Stimulated activated CD4-positive, alpha-beta T cell treated with anti-CD3 and anti-CD28 coated beads, TNF-alpha, amount 100 ng/mL, for 4 hours (primary cell): ENCODE measurements at regions not wholly inside any gene's neighbourhood (a gene's known extent, or its start where the extent isn't known, plus 50 kb on each side); places are given as distances from the start of the nearest gene placed in this dataset.
"Not testable (repeated sequence)": the region's sequence is repeated elsewhere in the genome, so short reads cannot be mapped to it uniquely, and the experiment has no call there.

Experiments used
- DNase-seq, 3 experiments: peaks; one replicate each; pipeline ENCODE4 v3.0.0-alpha.2; 2020; ENCODE audit warnings: low read depth in 3 of 3

DNA sequence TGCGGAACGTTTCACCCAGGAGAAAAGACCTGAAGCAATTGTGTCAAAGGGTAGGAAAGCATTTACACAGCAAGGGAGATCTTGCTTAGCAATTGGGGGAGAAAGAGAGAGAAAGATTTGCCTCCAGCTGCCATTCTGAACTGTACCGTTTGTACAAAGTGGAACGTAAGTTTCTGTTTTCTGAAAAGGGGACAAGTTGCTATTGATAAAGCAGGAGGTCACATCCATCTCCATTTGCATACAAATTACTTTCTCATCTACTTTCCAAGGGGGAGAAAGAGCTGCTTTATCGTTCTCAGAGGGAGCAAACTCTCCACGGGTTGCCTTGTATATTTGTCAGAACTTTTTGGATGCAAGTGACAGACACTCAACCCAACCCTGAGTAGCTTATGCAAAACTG, 92.0 kb upstream of the CARD11 start:
- DNase-seq = no peak

DNA sequence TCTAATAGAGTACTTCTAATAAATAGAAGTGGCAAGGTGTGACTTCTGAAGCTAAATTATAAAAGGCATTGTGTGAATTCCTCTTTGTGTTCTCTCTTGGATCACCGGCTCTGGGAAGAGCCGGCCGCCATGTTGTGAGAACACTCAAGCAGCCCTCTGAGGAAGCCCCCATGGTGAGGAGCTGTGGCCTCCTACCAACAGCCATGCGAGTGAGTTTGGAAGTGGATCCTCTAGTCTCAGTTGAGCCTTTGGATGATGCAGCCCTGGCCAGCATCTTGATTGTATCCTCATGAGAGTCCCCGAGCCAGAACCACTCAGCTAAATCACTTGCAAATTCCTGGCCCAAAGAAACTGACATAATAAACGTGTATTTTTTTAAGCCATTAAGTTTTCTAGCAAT, 94.5 kb upstream of the CARD11 start:
- DNase-seq = no peak

DNA sequence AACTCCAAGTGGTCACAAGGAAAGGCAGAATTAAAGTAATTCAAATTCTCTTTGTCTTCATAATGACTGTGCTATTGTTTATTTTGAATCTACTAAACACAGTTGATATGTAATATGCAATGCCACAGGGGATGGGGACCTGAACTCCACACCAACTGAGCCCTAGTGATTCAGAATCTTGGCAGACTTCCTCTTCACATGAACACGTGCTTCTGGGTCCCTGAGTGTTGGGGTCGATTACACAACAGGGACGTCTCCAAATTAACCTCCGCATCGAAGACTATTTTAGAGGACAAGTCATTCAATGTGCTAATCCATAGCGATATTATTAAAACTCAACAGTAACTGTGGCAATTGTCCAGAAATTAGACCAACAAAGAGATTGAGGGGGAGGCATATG, 95.3 kb upstream of the CARD11 start:
- no peak for DNase-seq

DNA sequence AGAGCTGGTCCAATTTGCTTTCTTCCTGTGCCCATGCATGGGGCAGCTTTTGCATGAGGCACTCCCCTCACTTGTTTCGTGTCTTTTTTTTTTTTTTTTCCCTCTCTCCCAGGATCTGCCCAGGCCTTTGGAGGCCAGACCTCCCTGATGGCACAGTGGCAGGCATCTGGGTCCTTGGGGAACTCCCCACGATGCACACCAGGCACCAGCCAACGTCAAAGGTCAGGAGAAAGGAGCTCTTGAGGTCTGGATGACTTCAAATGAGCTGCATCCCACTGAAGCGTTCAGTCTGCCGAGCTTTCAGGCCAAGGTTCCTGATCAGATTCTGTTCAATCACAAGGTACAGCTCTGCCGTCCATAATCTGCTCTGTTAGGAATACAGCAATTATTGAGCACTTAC, 97.2 kb upstream of the CARD11 start:
- DNase-seq = no peak

DNA sequence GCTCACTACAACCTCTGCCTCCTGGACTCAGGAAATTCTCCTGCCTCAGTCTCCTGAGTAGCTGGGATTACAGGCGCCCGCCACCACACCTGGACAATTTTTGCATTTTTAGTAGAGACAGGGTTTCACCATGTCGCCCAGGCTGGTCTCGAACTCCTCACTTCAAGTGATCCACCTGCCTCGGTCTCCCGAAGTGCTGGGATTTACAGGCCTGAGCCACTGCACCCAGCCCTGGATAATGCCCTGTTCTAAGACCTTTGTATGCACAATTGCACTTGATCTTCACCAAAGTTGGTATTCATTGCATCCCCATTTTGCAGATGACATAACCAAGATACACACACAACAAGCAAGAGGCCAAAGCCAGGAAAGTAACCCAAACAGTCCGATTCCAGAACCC, 97.7 kb upstream of the CARD11 start:
- no peak for DNase-seq

DNA sequence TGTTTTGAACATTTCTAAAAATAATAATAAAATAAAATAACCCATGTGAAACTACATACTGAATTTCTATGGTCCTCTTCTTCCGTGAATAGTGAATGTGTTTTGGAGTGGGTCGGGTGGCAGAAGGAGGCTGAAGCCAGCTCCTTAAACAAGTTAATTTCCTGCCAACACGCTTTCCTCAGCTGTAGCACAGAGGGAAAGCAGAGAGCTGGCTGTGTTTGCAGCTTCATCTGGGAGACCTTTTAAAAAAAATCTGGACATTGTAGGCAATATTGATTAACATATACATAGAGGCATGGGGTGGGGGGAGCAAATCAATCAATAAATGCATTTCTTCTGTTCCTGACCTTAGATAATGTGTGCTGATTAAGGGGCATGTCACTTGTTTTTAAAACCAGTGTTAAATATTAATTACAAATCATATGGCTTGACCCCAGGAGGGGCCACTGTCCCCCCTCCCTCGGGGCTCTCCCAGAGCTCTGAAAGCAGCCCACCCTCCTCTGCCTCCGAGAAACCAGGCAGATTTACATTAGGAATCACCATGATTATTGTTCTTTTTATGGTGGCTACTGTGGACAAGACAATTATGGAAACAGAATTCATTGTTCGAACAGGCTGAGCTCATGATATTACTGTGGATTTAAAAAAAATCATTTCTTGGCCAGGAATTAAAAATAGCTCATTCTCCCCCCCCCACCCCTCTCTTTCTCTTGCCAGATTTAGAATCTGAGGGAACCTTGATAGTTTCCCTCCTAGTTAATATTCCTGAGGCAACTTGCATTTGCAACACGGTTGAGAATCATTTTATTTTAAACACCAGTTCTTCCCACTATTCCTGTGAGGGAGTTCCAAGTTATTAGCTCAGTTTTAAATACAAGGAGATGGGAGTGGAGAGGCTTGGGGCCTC, 100.5 kb upstream of the CARD11 start:
- no peak for DNase-seq

DNA sequence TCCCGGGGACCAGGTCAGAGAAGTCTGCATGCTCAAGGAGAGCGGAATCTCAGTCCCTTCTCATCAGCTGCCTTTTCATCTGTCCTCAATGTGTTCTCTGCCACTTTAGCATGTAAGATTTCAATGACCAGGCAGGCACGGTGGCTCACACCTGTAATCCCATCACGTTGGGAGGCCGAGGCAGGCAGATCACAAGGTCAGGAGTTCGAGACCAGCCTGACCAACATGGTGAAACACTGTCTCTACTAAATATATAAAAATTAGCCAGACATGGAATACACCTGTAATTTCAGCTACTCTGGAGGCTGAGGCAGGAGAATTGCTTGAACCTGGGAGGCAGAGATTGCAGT, 101.1 kb upstream of the CARD11 start:
- not testable (repeated sequence) for DNase-seq

DNA sequence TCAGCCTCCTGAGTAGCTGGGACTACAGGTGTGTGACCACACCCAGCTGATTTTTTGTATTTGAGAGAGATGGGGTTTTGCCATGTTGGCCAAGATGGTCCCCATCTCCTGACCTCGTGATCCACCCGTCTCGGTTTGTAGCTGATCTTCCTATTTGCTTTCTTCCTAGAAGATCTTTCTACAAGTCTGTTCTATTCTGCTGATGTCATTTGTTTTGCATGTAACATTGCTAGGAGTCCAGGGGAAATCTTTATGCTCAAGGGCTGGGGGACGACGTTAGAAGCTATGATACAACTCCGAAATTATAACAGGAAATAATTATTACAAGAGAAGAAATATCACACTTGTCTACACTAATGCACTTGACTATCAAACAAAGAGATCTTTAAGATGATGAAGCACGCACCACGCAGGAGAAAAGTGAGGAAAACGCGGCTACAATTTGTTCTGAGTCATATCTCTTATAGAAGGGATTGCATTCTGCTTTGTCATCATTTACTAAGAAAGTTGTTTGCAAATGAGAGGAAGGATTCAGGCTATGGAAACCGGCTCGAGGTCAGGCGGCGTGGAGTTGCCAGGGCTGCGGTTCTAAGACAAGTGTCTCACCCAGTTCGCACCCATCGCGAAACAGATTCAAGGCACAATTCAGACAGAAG, 103.0 kb upstream of the CARD11 start:
- DNase-seq = no peak

DNA sequence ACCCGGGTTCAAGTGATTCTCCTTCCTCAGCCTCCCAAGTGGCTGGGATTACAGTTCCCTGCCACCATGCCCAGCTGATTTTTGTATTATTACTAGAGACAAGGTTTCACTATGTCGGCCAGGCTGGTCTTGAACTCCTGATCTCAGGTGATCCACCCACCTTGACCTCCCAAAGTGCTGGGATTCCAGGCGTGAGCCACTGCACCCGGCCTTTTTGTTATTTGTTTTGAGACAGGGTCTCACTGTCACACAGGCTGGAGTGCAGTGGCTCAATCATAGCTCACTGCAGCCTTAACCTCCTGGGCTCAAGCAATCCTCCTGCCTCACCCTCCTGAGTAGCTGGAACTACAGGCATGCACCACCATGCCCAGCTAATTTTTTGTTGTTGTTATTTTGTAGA, 104.8 kb upstream of the CARD11 start:
- not testable (repeated sequence) for DNase-seq

DNA sequence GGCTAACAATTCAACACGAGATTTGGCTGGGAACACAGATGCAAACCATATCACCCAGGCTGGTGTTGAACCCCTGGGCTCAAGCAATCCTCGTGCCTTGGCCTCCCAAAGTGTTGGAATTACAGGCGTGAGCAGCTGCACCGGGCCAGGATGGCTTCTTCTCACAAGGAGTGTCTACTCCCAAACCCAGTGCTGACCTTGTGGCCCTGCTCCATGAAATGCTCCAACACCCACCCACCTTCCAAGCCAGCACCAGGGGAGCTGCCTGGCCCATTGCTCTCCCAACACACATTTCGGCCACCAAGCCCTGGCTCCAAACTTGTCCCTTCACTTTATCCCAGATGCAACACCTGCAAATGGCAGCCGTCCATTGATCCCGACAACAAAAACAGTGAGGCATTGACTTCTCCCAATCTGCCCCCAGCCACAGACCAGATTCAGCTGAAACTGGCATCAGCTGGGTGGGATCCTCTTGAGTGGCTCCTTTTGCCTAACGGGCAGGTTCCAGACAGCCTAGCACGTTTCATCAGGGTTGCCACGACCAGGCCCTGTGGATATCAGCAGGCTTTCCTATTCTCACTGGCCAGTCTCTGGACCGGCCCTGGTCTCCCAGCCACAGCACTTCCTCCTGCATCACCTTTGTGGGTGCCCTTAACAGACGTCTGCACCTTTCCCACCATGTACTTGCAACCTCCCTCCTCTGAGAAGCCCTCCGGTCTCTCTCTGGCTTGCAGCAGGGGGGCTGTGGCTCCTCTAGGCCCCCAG, 105.7 kb upstream of the CARD11 start:
- DNase-seq = no peak

DNA sequence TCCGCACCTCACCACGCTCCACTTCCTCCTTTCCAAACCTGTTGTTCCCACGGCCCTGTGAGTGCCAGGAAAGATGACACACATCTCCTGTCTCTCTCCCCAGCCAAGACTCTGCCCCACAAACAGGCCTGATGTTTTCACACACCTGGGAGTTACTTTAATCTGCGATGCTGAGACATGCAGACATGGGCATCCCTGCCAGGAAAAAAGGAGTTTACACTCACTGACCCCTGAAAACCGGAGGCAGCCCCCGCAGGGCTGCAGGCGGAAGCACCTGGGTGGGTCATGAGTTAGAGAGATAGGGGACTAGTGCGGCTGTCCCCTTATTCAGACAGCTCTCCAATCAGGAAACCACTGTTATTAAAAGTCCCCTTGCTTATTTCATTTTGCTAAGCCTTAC, 106.4 kb upstream of the CARD11 start:
- no peak for DNase-seq

DNA sequence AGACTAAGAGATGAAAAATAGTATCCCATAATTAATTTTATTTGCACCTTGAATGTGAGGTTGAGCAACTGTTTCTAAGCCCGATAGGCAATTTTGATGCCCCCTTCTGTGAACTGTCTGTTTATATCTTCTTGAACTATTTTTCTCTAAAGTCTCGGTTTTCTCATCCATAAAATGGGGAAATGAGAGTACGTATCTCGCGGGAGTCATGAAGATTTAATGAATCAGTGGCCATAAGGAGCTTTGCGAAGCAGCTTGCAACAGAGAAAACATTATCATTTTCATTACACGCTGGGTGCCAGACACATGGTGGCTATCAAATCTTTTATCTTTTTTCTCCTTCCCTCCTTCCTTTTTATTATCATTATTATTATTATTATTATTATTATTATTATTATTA, 108.1 kb upstream of the CARD11 start:
- DNase-seq = no peak

DNA sequence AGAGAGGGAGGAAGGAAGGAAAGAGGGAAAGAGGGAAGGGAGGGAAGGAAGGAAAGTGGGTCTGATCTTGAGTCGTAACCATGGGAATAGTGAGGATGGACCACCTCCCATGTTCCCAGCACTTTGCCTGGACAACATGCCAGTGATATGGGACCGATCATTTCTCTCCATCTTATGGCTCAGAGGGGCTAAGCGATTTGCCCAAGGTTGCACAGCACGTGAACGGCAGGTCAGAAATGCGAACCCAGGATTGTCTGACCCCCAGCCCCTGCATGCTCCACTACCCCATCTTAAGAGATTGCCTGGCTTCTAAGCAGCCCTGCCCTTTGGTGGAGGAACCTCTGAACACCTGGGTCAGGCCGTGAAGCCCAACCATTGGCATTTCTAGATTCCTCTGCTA, 109.0 kb upstream of the CARD11 start:
- DNase-seq = no peak

DNA sequence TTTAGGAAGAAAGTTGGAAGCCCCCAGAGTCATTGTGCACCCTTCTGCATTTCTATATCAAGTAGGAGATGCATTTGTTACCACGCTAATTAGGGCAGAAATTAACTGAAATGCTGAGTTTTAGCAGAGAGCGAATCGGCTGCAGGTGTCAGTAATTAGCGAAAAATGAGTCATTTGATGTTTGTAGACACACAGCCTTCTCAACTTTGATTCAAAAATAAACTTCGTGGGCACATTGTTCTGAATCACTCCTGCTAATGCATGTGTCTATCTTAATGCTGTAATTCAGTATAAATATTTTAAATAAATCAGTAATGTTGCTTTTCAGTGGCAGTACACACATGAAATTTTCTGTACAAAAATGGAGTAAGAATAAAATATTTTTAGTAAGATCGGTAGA, 109.5 kb upstream of the CARD11 start:
- no peak for DNase-seq

DNA sequence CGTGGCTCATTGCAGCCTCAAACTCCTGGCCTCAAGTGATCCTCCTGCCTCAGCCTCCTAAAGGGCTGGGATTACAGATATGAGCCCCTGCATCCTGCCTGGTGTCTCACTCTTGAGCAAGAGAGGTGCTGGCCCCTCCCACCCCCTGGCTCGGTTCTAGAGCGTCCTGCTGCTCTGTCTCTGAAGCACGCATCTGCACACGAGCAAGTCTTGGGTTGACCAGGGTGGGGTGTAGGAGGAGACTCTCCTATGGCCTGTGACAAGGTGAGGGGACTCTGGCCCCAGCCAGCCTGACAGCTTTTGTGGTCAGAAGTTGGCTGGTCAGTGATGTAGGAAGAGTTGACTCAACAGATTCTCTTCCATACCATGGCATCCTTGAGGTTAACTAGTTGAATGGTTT, 110.7 kb upstream of the CARD11 start:
- DNase-seq = no peak

DNA sequence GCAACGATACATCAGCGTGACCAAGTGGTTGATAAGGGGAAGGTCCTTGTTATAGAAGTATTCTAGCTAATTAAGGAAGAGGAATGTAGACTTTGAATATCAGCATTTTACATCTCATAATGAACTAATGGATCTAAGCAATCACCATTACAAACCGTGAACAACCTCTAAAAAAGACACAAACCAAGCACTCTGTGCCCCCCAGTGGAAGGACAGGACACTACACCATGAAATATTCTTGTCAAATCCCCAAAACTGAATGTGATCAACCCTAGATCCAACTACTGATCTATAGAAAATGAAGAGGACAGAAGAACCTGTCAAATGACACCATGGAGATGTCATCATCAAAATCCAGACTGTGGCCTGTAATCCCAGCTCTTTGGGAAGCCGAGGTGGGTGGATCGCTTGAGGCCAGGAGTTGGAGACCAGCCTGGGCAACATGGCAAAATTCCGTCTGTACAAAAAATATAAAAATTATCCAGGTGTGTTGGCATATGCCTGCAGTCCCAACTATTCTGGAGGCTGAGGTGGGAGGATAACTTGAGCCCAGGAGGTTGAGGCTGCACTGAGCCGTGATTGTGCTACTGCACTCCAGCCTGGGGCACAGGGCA, 111.3 kb upstream of the CARD11 start:
- DNase-seq = peak; percentile 16 to 46 (median 30)

DNA sequence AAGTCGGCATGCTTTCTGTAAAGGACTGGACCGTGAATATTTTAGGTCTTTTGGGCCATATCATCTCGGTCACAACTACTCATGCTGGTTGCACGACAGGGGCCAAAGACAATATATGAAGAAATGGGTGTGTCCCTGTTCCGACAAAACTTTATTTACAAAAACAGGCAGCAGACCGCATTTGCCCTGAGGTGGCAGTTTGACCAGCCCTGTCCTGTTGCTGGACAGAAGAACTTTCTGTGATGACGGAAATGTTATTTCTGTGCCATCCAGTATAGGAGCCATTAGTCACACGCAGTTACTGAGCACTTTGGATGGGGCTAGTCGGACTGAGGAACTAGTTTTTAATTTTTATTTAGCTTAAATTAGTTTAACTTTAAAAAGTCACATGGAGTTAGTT, 112.8 kb upstream of the CARD11 start:
- DNase-seq = no peak

DNA sequence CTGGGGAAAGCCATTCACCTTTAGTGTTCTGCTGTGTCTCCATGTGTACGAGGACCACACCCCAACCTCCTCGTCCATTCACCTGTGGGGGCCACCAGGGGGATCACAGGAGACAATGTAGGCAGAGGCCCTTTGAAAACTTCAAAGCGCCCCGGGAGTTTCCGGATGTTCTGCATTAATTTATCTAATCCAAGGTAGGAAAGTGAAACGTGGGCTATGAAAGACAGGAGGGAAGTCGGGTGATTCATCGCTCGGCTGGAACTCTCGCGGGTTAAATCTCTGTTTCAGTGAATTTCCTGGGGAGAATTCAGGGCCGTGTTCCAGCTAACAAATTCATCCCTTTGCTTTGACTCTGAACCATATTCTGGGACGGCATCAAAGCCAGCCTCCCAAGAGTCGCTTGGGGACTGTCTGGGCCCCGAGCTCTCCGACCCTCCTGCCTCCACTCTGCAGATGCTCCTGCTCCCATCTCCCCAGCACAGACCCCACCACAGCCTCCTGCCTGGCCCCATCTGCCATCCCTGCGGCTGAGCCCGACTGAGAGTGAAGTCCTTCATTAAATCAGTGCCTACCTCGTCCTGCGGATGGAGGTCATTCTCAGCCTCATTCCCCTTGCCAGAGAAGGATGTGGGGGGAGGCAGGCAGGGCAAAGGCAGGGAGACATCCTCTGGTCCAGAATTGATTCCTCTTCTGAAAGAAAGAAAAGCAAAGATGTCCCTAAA, 114.1 kb upstream of the CARD11 start:
- no peak for DNase-seq

DNA sequence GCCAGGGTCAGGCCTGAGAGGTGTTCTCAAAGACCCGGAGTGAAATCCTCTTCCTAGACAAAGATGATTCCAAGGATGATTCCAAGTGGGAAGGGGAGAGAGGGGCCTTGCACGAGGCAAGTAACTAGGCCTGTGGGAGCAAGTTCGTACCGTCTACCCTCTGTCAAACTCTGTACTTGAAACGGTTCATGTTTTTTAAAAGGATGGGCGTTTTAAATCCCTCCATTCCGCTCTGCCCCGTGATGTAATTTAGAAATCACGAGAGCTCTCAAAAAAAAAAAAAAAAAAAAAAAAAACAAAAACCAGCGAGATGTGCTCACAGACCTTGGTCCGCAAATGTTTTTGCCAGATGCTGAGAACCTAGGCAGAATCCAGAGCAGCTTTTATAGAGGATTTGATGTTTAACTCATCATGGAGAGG, 114.7 kb upstream of the CARD11 start:
- DNase-seq = no peak

DNA sequence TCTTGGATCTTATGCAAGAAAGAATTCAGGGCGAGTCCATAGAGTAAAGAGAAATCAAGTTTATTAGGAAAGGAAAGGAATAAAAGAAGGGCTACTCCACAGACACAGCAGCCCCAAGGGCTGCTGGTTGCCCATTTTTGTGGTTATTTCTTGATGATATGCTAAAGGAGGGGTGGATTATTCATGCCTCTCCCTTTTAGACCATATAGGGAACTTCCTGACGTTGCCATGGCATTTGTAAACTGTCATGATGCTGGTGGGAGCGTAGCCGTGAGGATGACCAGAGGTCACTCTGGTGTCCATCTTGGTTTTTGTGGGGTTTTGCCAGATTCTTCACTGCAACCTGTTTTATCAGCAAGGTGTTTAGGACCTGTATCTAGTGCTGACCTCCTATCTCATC, 115.4 kb upstream of the CARD11 start:
- DNase-seq = no peak

DNA sequence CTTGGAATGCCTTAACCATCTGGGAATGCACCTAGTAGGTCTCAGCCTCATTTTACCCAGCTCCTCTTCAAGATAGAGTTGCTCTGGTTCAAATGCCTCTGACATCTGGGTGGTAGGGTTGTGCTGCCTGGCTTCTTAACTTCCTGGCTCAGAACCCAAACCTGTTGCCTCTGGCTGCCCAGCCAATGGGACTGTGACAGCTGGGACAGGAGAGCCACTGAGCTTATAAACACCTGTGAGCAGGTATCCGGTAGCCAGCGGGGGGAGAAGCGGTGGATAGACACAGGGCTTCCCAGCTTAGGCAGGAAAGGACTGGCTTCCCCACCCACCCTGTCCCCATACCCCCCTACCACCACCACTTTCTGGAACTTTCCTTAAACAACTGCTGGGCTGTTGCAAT, 115.8 kb upstream of the CARD11 start:
- no peak for DNase-seq

DNA sequence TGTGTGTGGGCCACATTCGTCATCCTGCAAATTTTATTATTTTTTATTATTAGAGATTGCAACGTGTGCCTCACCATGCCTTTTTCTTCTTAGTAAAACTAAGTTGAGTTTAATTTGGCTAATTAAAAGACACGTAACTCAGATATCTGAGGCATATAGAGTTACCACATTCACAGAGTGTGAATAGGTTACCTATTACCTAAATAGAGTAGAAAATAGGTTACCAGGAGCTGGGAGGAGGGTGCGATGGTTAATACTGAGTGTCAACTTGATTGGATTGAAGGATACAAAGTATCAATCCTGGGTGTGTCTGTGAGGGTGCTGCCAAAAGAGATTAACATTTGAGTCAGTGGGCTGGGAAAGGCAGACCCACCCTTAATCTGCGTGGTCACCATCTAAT, 116.3 kb upstream of the CARD11 start:
- DNase-seq = not testable (repeated sequence)
